Stimulated activated CD4-positive, alpha-beta T cell treated with anti-CD3 and anti-CD28 coated beads, Interleukin-4, amount 100 ng/mL, for 48 hours (primary cell): ENCODE measurements at regions not wholly inside any gene's neighbourhood (a gene's known extent, or its start where the extent isn't known, plus 50 kb on each side); places are given as distances from the start of the nearest gene placed in this dataset.
"Not testable (repeated sequence)": the region's sequence is repeated elsewhere in the genome, so short reads cannot be mapped to it uniquely, and the experiment has no call there.

Source experiments
- DNase-seq, 2 donors: peaks; one replicate each; pipeline ENCODE4 v3.0.0-alpha.2; 2020; ENCODE audit warnings: low read depth in 2 of 2

DNA sequence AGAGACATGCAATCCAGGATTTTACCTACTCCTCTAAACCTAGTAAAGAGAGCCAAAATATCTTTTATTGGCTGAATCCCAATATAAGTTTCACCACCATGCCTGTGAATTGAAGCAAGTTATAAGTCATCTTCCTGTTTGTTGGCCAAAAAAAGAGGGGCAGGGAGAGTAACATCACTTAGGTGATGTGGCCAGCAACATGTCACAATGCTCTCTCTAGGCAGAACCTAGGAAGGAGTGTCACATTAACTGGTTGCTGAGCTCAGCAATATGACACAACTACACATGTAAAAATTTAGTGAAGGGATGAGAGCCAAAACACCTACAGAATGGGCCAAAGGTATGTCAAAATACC, 895.9 kb upstream of the AMELY start:
- no peak for DNase-seq

DNA sequence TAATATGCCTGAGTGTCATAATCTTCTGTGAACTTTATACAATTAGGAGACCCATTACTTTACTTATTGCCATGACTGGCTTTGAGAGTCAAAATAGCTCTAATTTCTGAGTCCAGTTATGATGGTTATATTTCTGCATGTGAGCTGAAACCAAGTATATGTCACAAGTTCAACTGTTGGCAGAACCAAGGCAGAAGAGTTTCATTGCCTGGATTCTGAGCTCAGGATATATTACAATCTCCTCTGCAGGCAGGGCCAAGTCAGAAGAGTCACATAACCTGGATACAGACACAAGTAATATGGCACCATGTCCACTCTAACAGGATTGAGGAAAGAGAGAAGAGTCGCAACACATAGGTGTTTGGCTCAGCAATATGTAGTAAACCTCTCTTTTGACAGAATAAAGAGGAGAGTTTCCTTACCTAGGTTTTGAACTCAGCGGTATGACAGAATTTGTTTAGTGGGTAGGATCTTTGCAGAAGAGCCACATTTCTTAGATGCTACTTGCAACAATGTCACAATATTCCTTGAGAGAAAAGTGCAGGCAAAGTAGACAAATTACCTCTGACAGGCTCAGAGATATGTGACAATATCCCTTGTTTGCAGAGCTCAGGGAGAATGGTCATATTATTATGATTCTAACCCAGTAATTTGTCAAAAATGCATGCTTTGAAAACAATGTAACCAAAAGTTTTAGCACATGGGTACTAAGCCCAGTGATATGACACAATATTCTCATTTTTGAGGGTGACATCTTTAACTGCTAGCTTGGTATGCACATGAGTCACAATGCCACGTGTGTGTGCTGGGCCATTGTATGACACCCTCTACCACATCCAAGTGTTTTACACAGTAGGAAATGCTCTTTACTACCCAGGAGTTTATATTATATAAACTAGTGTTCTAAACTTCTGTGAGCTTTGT, 895.3 kb upstream of the AMELY start:
- DNase-seq = no peak

DNA sequence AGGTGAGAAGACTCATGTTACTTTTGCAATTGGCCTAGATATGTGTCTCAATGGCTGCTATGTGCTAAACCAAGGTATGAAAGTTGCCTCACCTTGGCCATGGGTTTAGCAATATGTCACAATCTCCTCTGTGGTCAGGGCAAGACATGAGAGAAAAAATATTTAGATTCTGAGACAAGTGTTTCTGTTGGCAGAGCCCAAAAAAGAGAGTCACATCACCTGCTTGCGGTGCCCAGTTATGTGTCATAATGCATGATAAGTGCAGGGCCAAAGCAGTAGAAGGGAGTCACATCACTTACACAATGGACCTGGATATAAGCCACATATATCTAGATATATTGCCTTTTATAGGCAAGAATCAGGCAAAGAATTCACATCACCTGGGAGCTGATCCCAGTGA, 894.1 kb upstream of the AMELY start:
- DNase-seq = no peak

DNA sequence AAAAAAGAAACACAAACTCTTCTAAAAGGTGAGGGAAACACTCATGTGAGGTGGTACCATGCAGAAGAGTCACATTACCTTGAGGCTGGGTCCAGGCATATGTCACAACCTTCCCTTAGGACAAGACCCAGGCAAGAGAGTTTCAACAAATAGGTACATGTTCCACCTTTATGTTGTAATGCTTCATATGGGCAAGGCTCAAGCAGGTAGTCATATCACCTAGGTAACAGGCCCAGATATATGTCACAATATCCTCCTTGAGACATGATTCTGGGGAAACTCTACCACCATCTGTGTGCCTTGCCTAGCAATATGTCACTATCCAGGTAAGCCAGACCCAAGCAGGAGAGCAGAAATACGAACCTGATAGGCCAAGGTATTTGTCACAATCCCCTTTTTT, 892.2 kb upstream of the AMELY start:
- no peak for DNase-seq

DNA sequence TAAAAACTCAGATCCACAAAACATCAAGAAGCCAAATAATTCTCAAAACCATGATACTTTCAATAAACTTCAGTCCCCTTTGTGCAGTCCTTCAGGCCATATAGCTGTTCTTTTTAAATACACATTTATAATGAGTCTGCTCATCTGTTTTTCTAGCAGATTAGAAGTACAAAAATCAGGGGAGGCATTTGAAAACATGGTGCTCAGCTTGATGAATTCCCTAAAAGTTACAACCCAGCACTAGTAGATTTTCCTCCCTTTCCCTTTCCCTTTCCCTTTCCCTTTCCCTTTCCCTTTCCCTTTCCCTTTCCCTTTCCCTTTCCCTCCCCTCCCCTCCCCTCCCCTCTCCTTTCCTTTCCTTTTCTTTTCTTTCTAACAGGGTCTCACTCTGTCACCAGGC, 884.6 kb upstream of the AMELY start:
- DNase-seq = no peak

DNA sequence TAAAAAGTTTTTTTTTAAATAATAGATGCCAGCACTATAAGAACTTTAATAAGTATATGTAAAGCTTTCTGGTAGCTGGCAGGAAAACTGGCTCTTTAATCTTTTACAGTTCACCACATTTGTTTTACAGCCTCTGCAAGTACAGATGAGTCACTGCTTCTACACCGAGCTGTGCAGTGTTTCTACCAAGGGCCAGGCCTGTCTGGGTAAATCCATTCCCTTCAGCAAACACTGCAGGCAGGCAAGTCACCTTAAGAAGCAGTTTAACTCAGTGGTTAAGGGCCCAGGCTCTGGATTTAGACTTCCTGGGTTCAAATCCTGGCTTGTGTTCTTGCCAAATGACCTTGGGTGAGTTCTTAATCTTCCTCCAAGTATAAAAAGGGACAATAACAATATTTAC, 882.9 kb upstream of the AMELY start:
- peak in 1 of 2 donors; percentile 2 for DNase-seq

DNA sequence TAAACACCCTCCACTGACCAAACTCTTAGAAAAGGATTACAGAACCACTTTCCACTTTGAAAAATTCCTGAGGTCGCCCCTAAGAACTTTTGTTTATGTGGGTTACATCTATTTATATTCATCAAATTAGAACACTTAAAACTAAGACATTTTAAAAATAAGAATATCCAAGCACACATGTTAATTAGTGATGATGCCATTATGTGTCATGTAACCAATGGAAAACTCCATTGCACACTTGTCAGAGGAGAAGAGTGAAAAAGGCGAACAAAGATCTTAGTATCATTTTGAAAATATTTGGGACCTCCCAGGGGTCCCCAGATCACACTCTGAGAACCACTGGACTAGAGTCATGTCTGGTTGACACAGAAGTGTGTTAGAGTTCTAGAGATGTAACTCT, 882.4 kb upstream of the AMELY start:
- no peak for DNase-seq

DNA sequence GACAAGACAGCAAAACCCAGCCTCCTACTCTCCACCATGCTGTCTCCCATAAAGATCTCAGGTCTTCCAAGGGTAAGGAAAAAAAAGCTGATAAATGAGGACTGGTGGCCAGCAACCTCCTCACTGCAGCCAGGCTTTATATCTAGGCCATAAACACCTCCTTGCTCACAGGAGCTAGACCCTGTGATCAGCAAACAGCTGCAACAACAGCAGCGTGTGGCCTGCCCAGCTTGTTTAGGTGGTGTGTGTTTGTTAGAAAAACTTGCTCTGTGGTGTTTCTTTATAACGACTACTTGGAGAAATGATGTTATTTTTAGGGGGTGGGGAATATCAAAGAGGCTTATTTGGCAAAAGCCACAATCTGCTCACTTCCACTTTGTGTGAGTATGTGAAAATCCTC, 880.9 kb upstream of the AMELY start:
- DNase-seq = no peak

DNA sequence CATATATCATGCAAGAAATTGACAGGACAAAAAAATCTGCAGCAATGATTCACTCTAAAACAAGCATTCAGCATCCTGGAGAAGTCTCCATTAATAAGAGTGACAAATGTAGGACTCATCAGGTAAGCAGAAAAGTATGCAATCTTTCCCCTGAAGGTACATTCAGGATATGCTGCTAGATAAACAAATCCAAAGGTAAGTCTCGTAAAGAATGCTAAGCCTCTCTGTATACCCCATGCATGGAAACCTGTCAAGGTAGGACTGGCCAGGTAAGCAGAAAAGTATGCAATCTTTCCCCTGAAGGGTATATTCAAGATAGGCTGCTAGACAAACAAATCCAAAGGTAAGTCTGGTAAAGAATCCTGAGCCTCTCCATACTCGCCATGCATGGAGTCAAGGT, 869.9 kb upstream of the AMELY start:
- DNase-seq = no peak

DNA sequence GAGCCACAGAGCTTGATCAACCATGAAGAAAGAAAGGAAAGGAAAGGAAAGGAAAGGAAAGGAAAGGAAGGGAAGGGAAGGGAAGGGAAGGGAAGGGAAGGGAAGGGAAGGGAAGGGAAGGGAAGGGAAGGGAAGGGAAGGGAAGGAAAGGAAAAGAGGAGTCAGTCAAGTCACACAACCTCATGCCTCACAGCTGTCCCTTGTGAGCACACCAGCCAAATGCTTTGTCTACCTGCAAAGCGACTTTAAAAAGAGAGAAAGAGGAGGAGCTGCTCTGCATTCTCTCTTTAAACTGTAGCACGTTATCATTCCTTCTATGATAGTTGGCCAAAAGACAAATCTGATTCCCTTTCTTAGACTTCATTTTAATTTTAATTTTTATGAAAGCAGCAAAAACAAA, 863.9 kb upstream of the AMELY start:
- DNase-seq = not testable (repeated sequence)

DNA sequence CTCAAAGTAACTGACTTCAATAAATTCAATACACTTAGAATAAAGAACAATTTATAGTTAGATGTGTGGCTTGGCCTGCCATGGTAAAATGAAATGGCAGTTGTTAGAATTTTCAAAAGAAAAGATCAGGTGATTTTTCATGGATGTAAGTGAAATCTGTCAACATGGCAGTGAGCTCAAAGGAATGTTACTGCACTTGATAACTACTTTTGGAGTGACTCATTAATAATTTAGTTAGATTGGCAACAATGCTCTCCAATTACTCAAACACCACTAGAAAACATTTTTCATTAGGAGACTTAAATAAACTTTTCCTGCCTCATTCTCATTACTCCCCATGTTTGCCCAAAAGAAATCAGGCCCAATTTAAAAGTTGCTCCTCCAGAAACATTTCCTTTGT, 860.2 kb upstream of the AMELY start:
- no peak for DNase-seq

DNA sequence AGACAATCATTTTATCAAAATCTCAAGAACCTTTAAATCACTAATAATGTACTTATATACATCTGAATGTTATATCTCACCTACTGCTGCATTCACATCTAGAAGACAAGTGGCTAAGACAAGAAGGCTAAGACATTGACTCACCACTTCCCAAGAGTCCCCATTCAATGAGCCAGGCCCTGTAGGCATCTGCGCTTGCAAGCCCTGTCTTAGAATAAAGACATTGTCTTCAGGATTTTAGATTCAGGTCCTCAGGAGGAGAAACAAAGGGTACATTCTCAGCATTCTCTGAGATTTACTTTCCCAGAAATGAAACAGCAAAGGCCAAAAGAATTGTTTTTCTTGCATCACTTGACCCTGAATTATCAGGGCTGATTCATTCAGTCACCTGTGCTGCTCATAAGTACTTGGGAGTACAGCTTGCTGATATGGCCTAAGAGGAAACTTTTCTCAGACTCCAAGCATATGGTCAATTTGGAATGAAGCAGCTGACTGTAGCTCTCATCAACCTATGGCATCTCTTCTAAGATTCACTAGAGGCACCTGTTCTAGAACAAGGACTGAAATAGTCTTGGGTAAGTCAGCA, 858.3 kb upstream of the AMELY start:
- no peak for DNase-seq

DNA sequence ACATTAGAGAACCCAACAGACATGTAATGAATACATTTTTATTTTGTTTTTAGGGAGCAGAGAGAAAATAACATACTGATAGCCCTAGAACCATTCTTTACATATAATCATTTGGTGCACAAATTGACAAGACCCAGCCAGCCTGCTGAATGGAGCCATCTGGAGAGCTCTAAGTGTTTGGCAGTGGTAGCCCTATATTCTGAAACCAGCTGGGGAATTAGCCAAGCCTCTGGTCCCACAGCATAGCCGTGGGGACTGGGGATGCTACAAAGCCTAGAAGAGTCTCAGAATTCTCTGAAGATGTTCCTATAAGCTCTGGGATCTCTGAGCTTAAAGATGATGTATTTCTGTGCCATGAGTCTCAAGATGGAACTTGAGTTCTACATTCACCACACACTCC, 857.3 kb upstream of the AMELY start:
- no peak for DNase-seq

DNA sequence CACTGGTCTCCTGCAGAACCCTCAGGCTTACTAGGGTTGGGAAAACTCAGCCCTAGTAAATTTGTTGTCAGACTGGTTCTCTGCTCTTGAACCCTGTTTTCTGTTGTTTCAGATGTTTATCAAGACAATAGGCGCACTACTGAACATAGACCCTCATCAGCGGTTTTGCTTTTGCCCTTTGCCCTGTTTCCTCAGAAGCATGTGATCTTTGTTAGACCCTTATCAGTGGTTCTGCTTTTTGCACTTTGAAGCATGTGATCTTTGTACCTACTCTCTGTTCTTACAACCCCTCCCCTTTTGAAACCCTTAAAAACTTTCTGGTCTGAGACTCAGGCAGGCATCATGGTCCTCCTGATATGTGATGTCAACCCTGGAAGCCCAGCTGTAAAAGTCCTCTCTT, 842.2 kb upstream of the AMELY start:
- no peak for DNase-seq

DNA sequence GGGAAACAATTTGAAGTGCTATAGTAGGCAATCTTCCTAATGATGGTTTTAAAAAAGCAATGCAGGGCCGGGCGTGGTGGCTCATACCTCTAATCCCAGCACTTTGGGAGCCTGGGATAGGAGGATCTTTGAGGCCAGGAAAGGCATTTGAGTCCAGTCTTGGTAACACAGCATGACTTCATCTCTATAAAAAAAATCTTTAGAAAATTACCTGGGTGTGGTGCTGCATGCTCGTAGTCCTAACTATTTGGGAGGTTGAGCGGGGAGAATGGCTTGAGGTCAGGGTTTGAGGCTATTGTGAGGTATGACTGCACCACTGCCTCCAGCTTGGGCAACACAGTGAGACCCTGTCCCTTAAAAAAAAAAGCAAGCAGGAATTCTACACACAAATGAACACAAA, 835.2 kb upstream of the AMELY start:
- no peak for DNase-seq

DNA sequence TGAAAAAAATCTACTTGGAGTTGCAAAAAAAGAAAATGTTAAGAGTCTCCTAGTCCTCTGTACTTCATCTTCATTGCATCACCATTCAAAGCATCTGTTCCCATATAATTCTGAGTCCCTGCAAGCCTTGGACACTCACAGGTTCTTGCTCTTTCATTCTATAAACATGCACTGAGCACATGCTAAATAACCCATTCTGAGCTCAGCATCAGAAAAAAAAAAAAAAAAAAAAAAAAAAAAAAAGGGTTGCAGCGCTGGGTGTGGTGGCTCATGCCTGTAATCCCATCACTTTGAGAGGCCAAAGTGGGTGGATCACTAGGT, 834.0 kb upstream of the AMELY start:
- DNase-seq = no peak

DNA sequence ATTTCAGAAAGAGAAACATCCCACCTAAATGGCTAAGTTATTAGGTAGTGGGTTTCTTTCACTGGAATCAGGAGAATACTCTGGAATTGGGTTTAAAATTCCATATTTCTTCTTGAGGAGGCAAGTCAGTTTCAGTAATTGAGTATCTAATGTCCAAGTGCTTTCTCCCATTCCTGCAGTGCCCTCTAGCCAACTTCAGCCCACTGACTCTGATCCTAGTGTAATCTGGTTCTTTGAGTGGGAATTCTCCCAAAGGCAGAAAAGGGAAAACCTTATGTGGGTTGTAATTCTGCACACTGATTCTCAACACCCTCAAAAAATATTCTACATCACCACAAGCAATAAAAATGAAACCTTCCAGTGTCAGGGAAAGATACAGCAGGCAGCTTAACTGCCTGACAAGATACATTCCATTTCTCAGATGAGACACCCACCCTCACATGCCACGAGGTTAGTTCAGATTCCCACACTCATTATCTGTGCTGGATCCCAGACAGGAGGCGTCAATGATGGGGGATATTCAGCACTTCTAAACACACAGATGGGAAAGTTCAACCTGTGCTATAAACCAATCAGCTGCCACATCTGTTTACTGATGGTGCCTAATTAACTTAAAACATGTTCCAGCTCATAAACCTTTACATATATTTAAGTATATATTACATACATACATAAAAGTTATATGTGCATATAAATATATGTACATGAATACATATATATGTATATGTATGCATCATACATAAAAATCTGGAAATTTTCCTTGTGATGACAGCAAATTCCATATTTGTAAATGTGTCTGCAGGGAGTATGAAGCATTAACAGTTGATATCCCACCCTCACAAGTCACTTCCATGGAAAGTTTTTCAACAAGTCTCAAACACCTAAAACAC, 833.4 kb upstream of the AMELY start:
- no peak for DNase-seq

DNA sequence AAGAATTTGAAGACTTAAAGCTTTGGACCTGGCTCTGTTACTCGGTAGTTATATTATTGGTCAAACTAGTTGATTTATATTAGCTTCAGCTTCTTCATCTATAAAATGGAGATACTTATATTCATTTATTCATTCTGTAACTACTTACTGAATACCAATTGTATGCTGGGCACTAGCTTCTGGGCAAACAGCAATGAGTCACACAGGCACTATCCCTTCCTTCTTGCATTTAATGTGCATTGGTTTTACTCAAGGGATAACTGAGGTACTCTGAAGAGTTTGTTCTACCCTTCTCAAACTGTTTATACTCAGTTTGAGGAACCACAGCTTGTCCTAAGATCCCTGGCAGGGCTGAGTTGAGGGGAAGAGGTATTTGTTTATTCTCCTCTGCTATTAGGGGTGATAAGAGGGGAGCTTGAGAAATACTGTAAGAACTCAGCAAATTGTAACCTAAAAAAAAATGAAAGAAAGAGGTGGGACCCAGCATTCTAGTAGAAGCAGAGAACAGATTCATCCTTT, 825.4 kb upstream of the AMELY start:
- no peak for DNase-seq

DNA sequence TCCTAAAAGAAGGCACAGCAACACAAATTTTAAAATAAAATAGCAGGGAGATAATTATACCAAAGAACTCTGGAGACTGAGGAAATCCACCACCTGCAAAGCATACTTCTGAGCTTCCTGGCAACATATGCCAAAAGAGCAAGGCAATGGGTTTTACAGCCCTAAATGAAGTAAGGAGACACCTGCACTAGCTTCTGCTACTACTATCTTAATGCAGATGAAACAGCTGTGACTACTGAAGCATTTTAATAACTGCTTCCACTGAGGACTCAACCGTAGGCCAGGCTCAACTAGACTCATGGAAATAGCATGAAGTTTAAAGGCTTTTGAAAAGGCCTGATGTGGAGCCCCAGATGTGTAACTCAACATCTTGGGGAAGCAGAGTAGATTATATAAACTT, 820.1 kb upstream of the AMELY start:
- no peak for DNase-seq

DNA sequence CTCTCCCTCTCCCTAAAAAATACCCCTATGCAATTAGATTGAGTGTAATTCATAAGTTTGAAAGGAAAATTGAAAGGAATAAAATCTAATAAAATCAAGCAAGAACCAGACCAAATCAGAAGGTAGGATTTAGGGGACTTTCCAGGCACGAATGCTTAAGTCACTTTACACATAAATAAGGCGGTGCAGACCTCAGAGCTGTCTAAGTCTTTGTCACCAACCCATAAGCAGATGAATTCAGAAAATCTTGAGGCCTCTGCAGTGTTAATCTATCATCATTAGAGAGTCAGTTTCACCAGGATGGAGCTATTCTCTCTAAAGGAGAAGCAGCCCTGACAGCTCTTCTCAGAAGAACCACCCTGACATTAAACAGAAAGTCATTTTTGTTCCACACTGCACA, 819.1 kb upstream of the AMELY start:
- no peak for DNase-seq

DNA sequence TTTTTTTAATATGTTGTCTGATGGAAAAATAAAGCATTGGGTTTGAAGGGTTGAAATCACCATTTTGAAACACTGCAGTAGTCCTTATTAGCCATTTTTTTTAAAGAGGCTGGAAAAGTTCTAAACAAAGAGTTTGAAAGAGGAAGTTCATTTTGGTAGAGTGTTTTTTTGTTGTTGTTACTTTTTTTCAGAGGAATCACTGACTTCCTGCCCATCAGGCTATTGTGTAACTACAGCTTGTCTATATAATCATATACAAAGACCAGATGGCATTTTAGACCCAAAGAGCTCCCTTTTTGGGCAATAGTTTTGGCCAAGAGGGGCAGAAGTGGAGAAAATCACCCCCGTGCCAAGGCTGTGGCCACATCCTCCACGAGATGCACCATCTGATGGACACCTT, 818.5 kb upstream of the AMELY start:
- DNase-seq = no peak

DNA sequence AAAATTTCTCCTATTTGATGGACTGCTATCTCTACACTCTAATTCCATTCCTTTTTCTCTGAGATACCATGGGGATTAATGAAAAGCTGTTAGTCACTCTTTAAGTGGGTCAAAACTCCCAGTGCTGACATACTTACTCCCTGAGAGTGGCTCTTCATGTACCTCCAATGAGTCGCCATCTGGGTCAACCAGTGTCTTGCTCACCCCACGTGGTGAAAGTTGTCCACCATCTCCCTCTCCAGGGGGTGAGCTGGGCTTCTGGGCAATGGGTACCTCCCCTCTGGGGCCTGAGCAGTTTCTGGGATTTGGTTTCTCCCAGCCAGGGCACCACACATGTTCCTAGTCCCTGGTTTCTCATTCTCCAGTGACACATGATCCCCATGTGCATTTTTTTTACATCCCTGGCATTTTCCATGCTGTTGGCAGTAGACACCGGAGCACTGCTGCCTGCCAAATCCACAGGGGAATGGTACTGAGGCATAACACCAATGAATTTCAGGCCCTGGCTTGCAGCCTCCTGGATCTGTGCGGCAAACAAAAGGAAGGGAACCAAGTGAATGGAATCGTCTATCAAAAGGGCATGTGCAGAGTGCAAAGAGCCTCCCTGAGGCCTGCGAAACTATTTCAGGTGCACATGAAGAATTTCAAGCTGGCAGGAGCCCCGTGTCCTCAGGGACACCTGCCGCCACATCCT, 817.9 kb upstream of the AMELY start:
- DNase-seq = peak in 1 of 2 donors; percentile 0
